HG03342 (cell line): ENCODE measurements at regions not wholly inside any gene's neighbourhood (a gene's known extent, or its start where the extent isn't known, plus 50 kb on each side); places are given as distances from the start of the nearest gene placed in this dataset.

Source experiments
- ATAC-seq: cut with Tn5 transposase; IDR thresholded peaks from one replicate; pipeline ENCODE4 v1.9.1; 2021; ENCODE audit warnings: mild to moderate bottlenecking, moderate library complexity; ENCODE audit not compliant: unreplicated experiment

GRCh38 chr11:11081776-11082175 is 223.9 kb upstream of the ZBED5 start:
- ATAC-seq = no peak

GRCh38 chr11:11081288-11081687 is 223.4 kb upstream of the ZBED5 start:
- no peak for ATAC-seq

- ATAC-seq = no peak
Measured at GRCh38 chr11:11078344-11079086, 220.7 kb upstream of the ZBED5 start.

- no peak for ATAC-seq
Measured at GRCh38 chr11:11077898-11078297, 220.0 kb upstream of the ZBED5 start.

- ATAC-seq = no peak
Measured at GRCh38 chr11:11076879-11077278, 219.0 kb upstream of the ZBED5 start.

GRCh38 chr11:11076276-11076675 is 218.4 kb upstream of the ZBED5 start:
- no peak for ATAC-seq

GRCh38 chr11:11075515-11076171 is 217.8 kb upstream of the ZBED5 start:
- ATAC-seq = no peak

- no peak for ATAC-seq
Measured at GRCh38 chr11:11074686-11075335, 217.0 kb upstream of the ZBED5 start.

- ATAC-seq = no peak
Measured at GRCh38 chr11:11073996-11074395, 216.1 kb upstream of the ZBED5 start.

- ATAC-seq = no peak
Measured at GRCh38 chr11:11072067-11072466, 214.2 kb upstream of the ZBED5 start.

- no peak for ATAC-seq
Measured at GRCh38 chr11:11071486-11071885, 213.6 kb upstream of the ZBED5 start.

- ATAC-seq = no peak
Measured at GRCh38 chr11:11070976-11071375, 213.1 kb upstream of the ZBED5 start.

- ATAC-seq = no peak
Measured at GRCh38 chr11:11069841-11070835, 212.3 kb upstream of the ZBED5 start.

GRCh38 chr11:11068113-11068512 is 210.3 kb upstream of the ZBED5 start:
- ATAC-seq = no peak

GRCh38 chr11:11065396-11065795 is 207.5 kb upstream of the ZBED5 start:
- ATAC-seq = no peak

- no peak for ATAC-seq
Measured at GRCh38 chr11:11057472-11057854, 199.6 kb upstream of the ZBED5 start.

- ATAC-seq = no peak
Measured at GRCh38 chr11:11056749-11057471, 199.1 kb upstream of the ZBED5 start.

- no peak for ATAC-seq
Measured at GRCh38 chr11:11056316-11056715, 198.5 kb upstream of the ZBED5 start.

- ATAC-seq = no peak
Measured at GRCh38 chr11:11047851-11048610, 190.2 kb upstream of the ZBED5 start.

- ATAC-seq = no peak
Measured at GRCh38 chr11:11046781-11047180, 188.9 kb upstream of the ZBED5 start.
